ENCODE measurements at regions not wholly inside any gene's neighbourhood (a gene's known extent, or its start where the extent isn't known, plus 50 kb on each side); places are given as distances from the start of the nearest gene placed in this dataset.

- DNase-seq (ENCODE audit: extremely low spot score, unreplicated experiment), result no peak
- Mint-ChIP-seq H3K9me3 (ENCODE audit: unreplicated experiment) (peaks cover 5% of the 10 kb centered on the region), H3K36me3 (ENCODE audit: unreplicated experiment) (no peaks in the 10 kb centered on the region), H3K27ac (ENCODE audit: unreplicated experiment) (no peak overlapping the region), H3K4me1 (ENCODE audit: unreplicated experiment) (no peaks in the 10 kb centered on the region), H3K4me3 (ENCODE audit: unreplicated experiment) (no peak overlapping the region), H3K27me3 (ENCODE audit: unreplicated experiment) (no peaks in the 10 kb centered on the region)
- TF ChIP-seq CTCF (IDR thresholded peaks at IDR 0.05), result no peak
These were observed 121.7 kb upstream of the LINC00305 start for GRCh38 chr18:64270608-64271007.

- no peaks in the 10 kb centered on the region for H3K36me3 Mint-ChIP-seq (ENCODE audit: unreplicated experiment)
- DNase-seq (ENCODE audit: extremely low spot score, unreplicated experiment), result no peak
- TF ChIP-seq CTCF (IDR thresholded peaks at IDR 0.05), result no peak
- no peaks in the 10 kb centered on the region for H3K4me1 Mint-ChIP-seq (ENCODE audit: unreplicated experiment)
- H3K4me3 Mint-ChIP-seq (ENCODE audit: unreplicated experiment), result no peak overlapping the region
- H3K9me3 Mint-ChIP-seq (ENCODE audit: unreplicated experiment), result peaks cover 5% of the 10 kb centered on the region
- H3K27ac Mint-ChIP-seq (ENCODE audit: unreplicated experiment), result no peak overlapping the region
- no peaks in the 10 kb centered on the region for H3K27me3 Mint-ChIP-seq (ENCODE audit: unreplicated experiment)
These were observed 121.2 kb upstream of the LINC00305 start for GRCh38 chr18:64270121-64270520.

- H3K4me3 Mint-ChIP-seq (ENCODE audit: unreplicated experiment), result no peak overlapping the region
- no peak for TF ChIP-seq CTCF (IDR thresholded peaks at IDR 0.05)
- no peak for DNase-seq (ENCODE audit: extremely low spot score, unreplicated experiment)
- H3K27me3 Mint-ChIP-seq (ENCODE audit: unreplicated experiment), result peaks cover 3% of the 10 kb centered on the region
- H3K4me1 Mint-ChIP-seq (ENCODE audit: unreplicated experiment), result no peaks in the 10 kb centered on the region
- no peaks in the 10 kb centered on the region for H3K9me3 Mint-ChIP-seq (ENCODE audit: unreplicated experiment)
- H3K36me3 Mint-ChIP-seq (ENCODE audit: unreplicated experiment), result no peaks in the 10 kb centered on the region
- H3K27ac Mint-ChIP-seq (ENCODE audit: unreplicated experiment), result no peak overlapping the region
These were observed 115.3 kb upstream of the LINC00305 start for GRCh38 chr18:64264171-64264570.

- H3K4me1 Mint-ChIP-seq (ENCODE audit: unreplicated experiment), result no peaks in the 10 kb centered on the region
- no peaks in the 10 kb centered on the region for H3K36me3 Mint-ChIP-seq (ENCODE audit: unreplicated experiment)
- no peaks in the 10 kb centered on the region for H3K9me3 Mint-ChIP-seq (ENCODE audit: unreplicated experiment)
- no peak overlapping the region for H3K27ac Mint-ChIP-seq (ENCODE audit: unreplicated experiment)
- H3K27me3 Mint-ChIP-seq (ENCODE audit: unreplicated experiment), result peaks cover 3% of the 10 kb centered on the region
- TF ChIP-seq CTCF (IDR thresholded peaks at IDR 0.05), result no peak
- DNase-seq (ENCODE audit: extremely low spot score, unreplicated experiment), result no peak
- no peak overlapping the region for H3K4me3 Mint-ChIP-seq (ENCODE audit: unreplicated experiment)
These were observed 111.9 kb upstream of the LINC00305 start for GRCh38 chr18:64260810-64261209.

GRCh38 chr18:64259871-64260270 is 111.0 kb upstream of the LINC00305 start:
- no peak for TF ChIP-seq CTCF (IDR thresholded peaks at IDR 0.05)
- no peak for DNase-seq (ENCODE audit: extremely low spot score, unreplicated experiment)
- H3K9me3 Mint-ChIP-seq (ENCODE audit: unreplicated experiment), result no peaks in the 10 kb centered on the region
- H3K4me1 Mint-ChIP-seq (ENCODE audit: unreplicated experiment), result no peaks in the 10 kb centered on the region
- peaks cover 3% of the 10 kb centered on the region for H3K27me3 Mint-ChIP-seq (ENCODE audit: unreplicated experiment)
- no peak overlapping the region for H3K27ac Mint-ChIP-seq (ENCODE audit: unreplicated experiment)
- no peak overlapping the region for H3K4me3 Mint-ChIP-seq (ENCODE audit: unreplicated experiment)
- no peaks in the 10 kb centered on the region for H3K36me3 Mint-ChIP-seq (ENCODE audit: unreplicated experiment)

Data from osteocyte (in vitro differentiated cells).